22Rv1 (cell line): ENCODE measurements at regions not wholly inside any gene's neighbourhood (a gene's known extent, or its start where the extent isn't known, plus 50 kb on each side); places are given as distances from the start of the nearest gene placed in this dataset.

ENCODE experiments used
- ZFX ChIP-seq: fragments of 450-650 bp; IDR thresholded peaks from 2 replicates; pipeline ENCODE4 v1.6.1; 2017; ENCODE audit warnings: antibody characterized with exemption, borderline replicate concordance
- TF ChIP-seq, protein P1 (sequence below): fragments of 450-650 bp; IDR thresholded peaks from 2 replicates; pipeline ENCODE4 v1.5.1; 2017; ENCODE audit warnings: mild to moderate bottlenecking

DNA sequence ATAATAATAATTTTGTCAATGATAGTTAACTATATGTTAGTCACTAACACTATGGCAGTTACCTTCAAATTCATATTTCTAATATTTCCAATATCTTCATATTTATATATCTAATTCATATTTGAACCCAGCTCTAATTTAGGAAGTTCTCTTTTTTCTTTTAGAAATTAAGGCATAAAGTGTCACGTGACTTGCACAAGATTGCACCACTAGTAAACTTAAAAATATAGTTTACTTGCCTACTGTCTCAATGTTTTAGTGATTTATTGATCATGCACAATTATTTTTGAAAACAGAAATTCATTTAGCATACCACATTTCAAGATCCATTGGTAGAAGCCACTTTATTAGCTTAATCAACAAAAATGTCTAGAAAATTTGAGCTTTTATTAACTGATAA is 508.7 kb upstream of the ZNF337 start:
- TF ChIP-seq, protein P1, sequence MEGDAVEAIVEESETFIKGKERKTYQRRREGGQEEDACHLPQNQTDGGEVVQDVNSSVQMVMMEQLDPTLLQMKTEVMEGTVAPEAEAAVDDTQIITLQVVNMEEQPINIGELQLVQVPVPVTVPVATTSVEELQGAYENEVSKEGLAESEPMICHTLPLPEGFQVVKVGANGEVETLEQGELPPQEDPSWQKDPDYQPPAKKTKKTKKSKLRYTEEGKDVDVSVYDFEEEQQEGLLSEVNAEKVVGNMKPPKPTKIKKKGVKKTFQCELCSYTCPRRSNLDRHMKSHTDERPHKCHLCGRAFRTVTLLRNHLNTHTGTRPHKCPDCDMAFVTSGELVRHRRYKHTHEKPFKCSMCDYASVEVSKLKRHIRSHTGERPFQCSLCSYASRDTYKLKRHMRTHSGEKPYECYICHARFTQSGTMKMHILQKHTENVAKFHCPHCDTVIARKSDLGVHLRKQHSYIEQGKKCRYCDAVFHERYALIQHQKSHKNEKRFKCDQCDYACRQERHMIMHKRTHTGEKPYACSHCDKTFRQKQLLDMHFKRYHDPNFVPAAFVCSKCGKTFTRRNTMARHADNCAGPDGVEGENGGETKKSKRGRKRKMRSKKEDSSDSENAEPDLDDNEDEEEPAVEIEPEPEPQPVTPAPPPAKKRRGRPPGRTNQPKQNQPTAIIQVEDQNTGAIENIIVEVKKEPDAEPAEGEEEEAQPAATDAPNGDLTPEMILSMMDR = no peak
- no peak for TF ChIP-seq ZFX
